IPS DF 4.7 (cell line): ENCODE measurements at regions not wholly inside any gene's neighbourhood (a gene's known extent, or its start where the extent isn't known, plus 50 kb on each side); places are given as distances from the start of the nearest gene placed in this dataset.
"Not testable (repeated sequence)": the region's sequence is repeated elsewhere in the genome, so short reads cannot be mapped to it uniquely, and the experiment has no call there.

Source experiments
- DNase-seq: peaks from one replicate; pipeline ENCODE4 v3.0.0-alpha.2; 2013; ENCODE audit warnings: low spot score; ENCODE audit errors: extremely low read depth

DNA sequence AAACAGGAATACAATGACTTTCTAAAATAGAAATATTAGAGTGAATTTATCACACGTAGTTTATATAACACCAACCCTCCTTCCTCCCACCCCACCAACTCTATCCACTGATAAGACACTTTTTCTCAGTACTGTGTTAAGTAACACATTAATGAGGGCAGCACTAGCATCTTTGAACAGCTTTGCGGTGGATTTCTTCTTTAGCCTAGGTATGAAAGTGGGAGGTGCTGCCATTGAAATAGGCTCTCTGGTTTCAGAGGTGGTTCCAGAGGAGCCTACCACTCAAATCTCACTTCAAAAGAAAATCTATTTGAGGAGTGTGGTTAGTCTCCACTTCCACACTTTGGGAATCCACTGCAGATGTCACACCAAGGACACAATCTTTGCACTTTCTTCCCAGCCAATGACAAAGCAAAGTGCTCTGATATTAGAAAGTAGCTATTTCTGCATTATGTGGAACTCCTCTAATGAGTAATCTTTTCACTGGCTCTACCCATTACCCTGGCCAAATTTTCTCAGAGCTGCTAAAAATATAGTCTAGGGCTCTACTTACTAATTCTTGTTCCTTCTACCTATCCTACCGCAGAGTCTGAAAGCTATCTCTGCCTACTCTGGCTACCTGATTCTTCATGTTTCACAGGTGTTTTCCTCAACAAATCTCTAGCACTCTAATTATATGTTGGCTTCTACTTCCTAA is 1667.8 kb downstream of the MRPL39 start:
- DNase-seq, result no peak

DNA sequence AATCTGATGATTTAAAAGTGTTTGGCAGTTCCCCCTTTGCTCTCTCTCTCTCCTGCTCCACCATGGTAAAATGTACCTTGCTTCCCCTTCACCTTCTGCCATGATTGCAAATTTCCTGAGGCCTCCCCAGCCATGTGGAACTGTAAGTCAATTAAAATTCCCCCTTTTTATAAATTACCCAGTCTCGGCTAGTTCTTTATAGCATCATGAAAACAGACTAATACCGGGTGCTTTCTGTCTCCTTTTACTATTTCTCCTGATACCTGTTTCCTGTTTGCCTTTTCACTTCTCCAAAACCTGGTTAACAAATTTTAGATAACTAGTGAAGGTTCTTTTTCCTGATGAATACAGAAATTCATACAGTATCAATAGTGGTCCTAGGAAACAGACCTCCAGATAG is 1670.3 kb downstream of the MRPL39 start:
- no peak for DNase-seq

DNA sequence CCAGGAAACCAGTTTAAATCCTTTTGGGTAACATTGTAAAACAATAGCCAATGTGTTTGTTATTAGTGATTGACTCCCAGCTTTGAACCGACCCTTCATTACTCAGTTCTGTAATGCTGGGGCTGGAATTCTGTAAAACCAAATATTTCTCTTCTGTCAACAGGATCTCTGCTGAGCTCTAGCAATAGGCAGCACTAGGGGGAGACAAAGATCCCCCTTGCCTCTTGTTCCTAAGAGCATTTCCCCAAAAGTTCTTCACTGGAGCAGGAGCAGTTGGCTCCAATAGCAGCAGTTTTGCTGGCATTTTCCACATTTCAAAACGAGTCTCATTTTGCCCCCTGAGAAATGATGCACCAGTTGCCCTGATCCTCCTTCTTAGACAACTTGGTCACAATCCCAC is 1671.1 kb downstream of the MRPL39 start:
- DNase-seq, result no peak

DNA sequence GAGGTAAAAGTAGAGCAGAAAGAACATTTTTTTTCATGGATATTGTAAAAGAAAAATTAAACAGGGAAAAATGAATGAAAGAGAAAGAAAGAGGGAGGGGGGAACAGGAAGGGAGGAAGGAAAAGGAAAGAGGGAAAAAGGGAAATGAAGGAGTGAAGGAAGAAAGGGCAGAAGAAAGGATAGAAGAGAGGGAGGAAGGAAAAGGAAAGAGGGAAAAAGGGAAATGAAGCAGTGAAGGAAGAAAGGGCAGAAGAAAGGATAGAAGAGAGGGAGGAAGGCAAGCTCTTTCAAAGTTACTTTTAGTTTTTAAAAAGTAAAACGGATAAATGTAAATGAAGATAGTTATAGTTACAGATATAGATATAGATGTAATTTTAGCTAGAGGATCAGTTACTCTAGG is 1676.7 kb downstream of the MRPL39 start:
- no peak for DNase-seq

DNA sequence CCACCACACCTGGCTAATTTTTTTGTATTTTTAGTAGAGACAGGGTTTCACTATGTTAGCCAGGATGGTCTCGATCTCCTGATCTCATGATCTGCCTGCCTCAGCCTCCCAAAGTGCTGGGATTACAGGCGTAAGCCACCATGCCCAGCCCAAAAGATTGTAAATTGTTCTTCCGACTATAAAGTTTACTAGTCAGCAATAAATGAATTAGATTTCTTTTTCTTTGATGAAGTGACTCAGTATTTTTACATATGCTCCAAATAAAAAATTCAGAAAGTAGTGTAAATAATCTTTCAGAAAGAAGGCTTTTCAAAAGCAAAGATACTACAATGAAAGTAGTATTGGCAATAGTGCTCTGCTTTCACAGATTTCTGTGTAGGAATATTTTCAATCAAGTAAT is 1680.9 kb downstream of the MRPL39 start:
- not testable (repeated sequence) for DNase-seq

DNA sequence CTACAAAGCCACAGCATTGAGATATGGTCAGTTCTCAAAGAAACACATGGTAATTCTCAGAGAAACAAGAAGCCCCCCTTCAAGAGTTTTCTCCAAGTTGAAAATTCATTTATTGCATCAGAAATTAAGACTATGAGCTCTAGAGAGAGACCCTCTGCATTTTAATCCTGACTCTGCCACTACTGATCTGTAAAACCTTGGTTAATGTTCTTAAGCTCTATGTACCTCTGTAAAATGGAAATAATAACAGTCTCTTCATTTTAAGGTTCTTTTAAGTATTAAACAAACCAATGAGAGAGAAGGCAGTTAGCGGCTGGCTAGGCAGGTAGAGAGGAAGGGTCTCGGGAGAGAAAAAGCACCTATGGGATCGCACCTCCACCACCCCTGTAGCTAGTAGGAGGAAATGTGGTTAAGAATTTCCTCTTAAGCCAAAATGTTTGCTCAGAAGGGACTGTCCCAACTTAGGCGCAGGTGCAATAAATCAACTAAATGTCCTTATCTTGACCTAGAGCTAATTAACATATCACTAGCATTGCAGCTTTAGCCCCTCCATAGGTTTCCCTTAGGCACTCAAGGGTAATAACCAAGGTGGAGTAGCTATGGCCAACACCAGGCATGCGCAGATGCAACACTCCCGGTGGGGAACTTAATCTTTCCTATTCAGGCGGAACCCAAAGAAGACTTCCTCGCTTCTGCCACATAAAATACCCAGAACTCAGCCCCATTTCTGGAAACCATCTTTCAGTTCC is 1685.4 kb downstream of the MRPL39 start:
- no peak for DNase-seq

DNA sequence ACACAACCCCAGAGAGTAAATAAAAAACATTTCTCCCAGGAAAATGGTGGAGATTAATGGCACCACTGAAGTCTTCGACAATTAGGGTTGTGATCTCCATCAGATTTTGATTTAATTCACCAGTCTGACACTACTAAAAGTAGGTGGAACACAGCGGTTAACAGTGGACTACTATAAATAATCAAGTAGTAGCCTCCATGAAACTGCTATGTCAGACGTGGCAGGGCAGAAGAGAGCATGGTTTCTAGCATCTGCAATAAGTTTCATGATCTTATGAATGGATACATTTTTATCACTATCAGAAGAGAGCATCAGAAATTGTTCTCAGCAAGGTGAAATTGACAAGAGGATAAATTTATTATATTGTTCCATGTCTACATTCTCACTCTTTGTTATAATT is 1706.6 kb downstream of the MRPL39 start:
- DNase-seq, result no peak

DNA sequence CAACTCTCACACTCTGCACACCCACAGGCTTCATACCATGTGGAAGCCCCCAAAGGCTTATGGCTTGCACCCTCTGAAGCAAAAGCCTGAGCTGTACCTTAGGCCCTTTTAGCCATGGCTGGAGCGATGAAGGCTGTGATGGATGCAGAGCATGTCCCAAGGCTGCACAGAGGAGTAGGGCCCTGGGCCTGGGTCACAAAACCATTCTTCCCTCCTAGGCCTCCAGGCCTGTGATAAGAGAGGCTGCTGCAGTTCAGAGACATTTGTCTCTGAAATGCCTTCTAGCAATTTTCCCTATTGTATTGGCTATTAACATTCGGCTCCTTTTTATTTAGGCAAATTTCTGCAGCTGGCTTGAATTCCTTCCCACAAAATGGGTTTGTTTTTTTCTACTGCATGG is 1707.7 kb downstream of the MRPL39 start:
- no peak for DNase-seq

DNA sequence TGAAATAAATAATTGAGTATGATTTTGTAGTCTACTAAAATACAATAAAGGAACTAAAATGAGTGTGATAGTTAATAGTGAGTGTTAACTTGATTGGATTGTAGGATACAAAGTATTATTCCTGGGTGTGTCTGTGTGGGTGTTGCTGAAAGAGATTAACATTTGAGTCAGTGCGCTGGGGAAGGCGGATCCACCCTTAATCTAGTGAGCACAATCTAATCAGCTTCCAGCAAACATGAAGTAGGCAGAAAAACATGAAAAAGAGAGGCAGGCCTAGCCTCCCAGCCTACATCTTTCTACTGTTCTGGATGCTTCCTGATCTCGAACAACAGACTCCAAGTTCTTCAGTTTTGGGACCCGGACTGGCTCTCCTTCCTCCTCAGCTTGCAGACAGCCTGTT is 1716.6 kb downstream of the MRPL39 start:
- DNase-seq, result no peak

DNA sequence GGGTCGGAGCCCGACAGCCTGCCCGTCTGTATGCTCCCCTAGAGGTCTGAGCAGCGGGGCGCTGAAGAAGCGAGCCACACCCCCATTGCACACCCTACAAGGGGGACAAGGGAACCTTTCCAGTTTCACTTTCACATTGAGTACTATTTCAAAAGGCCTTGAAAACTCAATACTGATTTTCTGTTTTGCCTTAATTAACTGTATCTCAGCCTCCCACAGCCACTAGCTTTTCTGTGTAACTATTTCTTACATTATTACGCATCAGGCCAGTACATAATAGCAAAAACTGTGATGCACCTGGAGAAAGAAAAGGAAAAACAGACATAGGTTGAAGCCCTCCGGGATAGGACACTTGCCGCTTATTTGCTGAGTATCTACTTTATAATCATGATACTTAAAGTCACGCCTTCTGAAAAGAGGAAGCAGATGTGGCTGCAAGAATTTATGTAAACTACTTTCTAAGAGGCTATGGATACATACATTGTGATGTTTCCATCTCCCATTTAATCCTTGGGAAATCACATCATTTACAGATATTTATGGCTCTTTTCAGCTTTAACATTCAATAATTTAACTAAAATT is 1719.5 kb downstream of the MRPL39 start:
- no peak for DNase-seq

DNA sequence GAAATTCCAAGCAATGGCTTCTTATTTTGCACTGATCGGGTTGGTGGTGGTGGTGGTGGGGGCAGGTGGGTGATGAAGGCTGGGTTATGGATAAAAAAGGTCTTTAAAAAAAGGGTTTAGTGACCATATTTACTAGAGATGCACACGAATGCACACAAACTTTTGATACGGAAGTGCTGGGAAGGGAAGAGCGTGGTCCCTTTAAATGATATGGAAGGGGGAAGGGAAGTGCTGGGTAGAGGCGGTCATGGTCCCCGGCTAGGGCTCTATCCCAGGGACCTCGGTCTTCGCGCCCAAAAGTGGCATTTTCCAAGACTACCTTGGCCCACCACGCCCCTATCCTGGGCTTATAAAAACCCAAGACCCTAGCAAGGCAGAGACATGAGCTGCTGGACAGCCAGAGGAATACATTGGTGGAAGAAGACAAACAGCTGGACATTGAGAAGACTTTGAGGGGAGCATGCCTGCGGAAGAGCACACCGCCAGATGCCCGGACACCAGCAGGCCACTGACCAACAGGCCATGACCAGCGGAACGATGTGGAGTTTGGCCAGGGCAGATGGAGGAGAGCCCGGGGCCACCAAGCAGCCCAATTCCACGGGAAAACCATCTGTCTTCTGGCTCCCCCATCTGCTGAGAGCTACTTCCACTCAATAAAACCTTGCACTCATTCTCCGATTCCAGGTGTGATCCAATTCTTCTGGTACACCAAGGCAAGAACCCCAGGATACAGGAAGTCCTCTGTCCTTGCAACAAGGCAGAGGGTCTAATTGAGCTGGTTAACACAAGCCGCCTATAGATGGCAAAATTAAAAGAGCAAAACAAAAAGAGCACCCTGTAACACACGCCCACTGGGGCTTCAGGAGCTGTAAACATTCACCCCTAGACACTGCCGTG is 1720.2 kb downstream of the MRPL39 start:
- DNase-seq, result no peak

DNA sequence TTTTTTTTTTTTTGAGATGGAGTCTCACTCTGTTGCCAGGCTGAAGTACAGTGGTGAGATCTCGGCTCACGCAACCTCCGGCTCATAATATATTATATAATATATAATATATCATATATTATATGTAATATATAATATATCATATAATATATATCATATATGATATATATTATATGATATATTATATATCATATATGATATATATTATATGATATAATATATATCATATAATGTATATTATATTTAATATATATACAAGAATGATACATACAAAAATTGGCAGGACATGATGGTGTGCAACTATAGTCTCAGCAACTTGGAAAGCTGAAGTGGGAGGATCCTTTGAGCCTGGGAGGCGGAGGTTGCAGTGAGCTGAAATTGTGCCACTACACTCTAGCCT is 1725.5 kb downstream of the MRPL39 start:
- no peak for DNase-seq

DNA sequence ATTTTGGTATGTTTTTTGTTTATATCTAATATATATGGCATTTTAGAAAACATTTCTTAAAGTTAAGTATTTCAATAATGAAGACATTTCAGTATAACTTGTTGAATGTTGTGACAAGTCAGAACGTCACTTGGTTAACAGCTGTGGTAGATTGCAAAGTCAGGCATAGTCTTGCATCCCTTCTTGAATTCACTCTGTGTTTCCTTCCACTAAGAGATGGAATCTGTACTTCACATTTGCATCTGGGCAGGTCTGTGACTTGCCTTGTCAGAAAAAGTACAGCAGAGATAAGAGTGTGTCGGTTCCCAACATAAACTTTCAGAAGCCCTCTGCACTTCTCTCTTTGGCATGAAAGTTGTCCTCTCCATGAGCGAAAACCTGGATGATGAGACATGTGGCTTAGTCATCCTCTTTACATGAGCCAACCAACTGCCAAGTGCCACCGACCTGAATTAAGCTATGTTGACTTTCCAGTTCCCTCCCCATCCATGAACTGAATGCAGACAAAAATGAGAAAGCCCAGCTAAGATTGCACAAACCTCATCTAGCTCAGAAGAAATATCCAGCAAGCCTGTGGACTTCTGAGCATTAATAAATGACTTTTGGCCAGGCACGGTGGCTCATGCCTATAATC is 1730.2 kb downstream of the MRPL39 start:
- no peak for DNase-seq

DNA sequence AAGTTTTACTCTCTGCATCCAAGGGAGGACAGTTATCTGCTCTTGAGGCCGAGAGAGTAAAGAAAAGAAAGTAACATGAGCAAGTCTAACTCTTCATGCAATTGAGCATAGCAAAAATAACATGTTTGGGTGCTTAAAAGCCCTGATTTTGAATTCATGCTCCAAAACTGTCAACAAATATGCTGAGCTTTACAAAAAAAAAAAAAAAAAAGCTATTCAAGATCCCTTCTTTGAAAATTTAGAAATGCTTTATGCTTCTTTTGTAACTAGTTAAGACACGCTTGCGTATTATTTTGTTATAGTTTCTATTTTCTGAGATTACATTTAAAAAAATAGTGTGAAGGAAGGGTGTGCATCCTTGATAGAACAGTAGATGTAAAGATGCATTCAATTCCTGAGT is 1733.0 kb downstream of the MRPL39 start:
- DNase-seq, result no peak

DNA sequence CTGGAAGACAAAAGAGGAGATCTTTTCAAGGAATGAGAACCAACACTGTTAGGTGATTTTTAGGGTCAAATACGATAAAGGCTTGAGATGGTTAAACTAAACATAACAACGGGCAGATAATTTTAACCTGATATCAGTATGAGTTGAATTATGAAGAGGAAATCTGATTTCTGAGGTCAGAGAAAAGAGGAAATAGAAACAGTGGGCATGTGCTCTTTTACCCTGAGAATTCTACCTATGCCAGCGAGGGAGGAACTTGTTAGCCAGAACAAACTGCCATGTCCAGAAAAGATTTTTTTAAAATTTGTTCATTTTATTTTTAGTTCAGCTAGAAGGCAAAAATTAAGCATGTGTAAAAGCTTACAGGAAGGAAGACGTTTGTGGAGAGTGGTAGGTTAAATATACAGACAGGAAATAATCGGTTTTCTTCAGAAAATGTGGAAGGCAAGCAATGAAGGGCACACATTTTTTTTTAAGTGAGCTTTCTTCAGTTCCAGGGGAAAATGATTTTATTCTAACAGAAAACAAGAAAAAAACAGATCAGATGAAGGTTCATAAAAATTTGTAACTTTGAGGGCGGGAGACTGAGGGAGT is 1745.3 kb downstream of the MRPL39 start:
- DNase-seq, result no peak

DNA sequence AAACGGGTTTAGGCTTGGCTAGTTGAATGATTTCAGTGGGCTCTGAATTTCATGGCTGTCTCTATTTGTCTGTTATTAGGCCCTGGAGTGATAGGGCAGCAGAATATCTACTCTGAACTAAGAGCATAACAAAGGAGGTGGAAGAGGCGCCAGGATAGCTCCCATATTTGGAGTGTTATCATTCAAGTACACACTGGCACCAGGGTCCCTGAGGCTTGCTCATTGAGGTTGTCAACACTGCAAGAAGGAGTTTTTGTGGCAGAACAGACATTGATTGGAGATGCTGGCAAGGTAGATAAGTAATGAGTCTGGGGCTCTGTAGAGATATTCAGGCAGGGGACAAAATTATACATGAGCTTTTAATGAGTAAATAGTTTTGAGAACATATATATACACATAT is 1748.4 kb downstream of the MRPL39 start:
- no peak for DNase-seq

DNA sequence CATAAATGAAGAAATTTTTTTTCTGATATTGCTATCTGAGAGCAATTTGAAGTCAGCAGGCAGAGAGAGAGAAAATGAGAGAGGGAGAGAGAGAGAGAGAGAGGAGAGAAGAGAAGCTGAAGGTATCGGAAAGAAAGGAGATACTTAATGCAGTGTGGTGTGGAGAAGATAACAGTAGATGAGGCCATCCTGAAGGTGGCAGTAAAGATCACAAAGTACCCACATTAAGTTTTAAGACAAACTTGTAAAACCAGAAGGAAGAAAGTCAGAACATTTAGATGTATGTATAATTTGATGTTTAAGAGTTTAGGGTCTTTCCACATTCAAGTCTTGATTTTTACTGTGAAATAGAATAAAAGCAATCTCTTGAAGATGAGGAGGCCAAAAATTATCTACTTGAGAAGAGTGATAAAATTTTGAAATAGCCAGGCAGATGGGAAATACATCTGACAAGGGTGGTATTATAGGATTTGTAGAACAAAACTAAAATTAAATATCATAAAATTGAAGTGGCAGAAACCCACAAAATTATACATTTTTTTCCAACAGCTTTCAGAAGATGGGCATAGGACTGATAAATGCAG is 1753.4 kb downstream of the MRPL39 start:
- no peak for DNase-seq

DNA sequence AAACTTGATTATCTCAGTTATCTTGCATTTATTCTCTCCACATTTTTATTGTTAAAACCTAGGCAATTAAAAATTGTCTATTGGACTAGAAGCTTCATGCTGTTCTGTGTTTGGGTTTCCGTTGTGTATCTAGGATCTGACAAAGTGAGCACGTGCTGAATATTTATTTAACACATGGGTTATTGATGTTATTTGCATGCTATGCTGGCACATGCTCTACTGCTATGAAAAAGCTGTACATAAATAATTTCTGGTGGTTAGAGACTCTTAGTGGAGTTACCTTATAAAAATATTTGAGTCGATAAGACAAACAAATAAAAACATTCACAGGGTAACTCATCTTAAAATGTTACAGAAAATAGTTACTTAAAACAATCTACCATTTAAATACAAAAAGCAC is 1769.7 kb downstream of the MRPL39 start:
- DNase-seq, result no peak

DNA sequence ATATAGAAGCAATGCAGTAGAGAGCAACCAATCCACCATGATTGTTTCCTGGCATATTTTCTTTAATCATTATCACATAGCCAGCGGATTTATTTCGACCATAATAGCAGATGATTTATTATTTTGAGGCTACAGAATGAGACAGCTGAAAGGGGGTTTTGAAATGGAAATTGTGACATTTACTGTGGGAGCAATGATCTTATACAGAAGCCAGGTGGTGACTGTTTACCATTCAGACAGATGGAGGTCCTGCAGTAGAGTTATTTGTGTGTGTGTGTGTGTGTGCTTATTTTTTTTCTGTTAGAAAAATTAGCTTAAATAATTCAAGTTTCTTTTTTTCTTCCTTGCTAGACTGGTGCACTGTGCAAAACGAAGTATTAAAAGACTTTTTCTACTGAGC is 1784.5 kb downstream of the MRPL39 start:
- no peak for DNase-seq

DNA sequence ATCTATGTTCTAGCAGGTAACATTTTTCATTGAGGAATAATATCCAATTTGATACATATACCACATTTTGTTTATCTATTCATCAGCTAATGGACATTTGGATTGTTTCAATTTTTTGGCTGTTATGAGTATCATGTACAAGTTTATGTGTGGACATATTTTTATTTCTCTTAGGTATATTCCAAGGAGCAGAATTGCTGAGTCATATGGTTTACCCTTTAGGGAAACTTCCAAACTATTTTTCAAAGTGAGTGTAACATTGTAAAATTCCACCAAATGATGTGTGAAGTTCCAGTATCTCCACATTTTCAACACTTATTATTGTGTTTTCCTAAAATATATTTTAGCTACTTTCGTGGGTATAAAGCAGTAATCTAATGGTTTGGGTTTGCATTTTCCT is 1789.9 kb downstream of the MRPL39 start:
- no peak for DNase-seq

DNA sequence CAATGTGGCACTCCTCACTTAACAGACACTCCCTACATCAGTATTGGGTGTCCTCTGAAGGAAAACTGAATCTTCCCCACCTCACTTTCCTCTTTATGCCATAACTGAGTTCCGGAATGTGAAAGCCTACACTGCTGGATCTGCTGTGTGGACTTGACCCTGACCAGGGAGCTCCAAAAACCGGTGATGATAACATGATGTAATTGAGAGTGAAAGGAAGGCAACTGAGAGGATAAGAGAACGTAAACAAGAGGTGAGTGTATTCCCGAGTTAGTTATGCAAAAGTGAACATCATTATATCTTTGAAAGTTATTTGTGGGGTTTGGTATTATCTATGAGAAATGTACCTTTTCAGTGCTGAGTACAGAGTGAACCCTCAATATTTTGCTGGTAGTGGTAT is 1794.8 kb downstream of the MRPL39 start:
- no peak for DNase-seq
